ENCODE measurements at regions not wholly inside any gene's neighbourhood (a gene's known extent, or its start where the extent isn't known, plus 50 kb on each side); places are given as distances from the start of the nearest gene placed in this dataset.
"Not testable (repeated sequence)": the region's sequence is repeated elsewhere in the genome, so short reads cannot be mapped to it uniquely, and the experiment has no call there.

GRCh38 chr9:135282808-135283207 is 195.3 kb downstream of the OLFM1 start:
- DNase-seq (ENCODE audit: low read depth), result no peak
- no peak overlapping the region for H3K4me3 ChIP-seq (ENCODE audit: low read depth, low read length)
- TF ChIP-seq, protein P1, sequence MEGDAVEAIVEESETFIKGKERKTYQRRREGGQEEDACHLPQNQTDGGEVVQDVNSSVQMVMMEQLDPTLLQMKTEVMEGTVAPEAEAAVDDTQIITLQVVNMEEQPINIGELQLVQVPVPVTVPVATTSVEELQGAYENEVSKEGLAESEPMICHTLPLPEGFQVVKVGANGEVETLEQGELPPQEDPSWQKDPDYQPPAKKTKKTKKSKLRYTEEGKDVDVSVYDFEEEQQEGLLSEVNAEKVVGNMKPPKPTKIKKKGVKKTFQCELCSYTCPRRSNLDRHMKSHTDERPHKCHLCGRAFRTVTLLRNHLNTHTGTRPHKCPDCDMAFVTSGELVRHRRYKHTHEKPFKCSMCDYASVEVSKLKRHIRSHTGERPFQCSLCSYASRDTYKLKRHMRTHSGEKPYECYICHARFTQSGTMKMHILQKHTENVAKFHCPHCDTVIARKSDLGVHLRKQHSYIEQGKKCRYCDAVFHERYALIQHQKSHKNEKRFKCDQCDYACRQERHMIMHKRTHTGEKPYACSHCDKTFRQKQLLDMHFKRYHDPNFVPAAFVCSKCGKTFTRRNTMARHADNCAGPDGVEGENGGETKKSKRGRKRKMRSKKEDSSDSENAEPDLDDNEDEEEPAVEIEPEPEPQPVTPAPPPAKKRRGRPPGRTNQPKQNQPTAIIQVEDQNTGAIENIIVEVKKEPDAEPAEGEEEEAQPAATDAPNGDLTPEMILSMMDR (IDR thresholded peaks at IDR 0.05; ENCODE audit: insufficient read depth, low read depth, low read length), result no peak

DNA sequence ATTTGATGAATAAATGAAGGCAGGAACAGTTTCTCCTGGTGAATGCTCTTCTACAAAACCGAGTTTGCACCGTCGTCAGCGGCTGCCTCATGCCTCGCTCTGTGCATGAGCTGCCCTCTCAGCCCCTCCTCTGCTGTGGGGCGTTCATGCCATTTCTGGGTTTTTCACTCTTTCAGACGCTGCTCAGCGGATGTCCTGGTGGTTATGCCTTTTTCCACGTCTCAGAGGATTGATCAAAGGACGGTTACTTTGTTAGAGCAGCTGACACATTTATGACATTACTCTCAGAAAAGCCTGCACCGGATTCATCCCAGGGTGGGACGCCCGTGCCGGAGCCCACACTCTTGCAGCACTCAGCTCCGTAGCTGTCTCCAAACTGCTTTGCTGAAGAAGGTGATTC is 195.9 kb upstream of the PPP1R26 start:
- TF ChIP-seq, protein P1 (IDR thresholded peaks at IDR 0.05; ENCODE audit: insufficient read depth, low read depth, low read length), result no peak
- H3K4me3 ChIP-seq (ENCODE audit: low read depth, low read length), result no peak overlapping the region
- DNase-seq (ENCODE audit: low read depth), result no peak

DNA sequence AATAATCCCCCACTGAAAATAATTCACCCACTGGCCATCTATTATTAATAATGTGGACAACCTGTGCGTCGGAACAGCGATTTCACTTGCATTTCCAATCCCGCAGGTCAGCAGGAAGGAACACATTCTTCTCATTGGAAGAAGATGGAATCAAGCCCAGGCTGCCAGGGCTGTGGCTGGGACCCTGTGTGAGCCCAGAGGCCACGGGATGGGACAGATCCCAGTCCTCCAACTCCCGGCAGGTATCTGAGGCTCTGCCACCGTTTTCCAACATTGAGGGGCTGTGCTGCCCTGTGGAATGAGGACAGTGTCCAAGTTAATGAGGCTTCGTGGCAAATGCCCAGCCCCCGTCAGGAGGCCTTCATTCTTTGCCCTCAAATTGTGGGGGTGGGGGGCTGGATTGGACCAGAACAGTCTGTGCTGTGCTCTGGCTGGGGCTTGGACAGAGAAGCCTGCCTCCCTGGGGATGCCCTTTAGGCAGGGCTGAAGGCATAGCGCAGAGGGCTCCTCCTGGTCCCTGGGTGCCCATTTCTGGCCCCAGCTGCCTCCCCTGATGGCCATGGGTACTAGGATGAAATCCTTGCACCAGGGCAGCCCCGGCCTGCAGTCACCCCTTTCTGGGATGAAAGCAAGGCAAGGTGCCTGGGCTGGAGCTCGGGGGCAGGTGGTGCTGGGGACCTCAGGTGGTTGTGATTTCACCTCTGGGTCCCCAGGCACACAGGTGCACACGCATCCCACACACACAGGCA is 195.0 kb upstream of the PPP1R26 start:
- TF ChIP-seq, protein P1 (IDR thresholded peaks at IDR 0.05; ENCODE audit: insufficient read depth, low read depth, low read length), result no peak
- no peak for DNase-seq (ENCODE audit: low read depth)
- H3K4me3 ChIP-seq (ENCODE audit: low read depth, low read length), result no peak overlapping the region

DNA sequence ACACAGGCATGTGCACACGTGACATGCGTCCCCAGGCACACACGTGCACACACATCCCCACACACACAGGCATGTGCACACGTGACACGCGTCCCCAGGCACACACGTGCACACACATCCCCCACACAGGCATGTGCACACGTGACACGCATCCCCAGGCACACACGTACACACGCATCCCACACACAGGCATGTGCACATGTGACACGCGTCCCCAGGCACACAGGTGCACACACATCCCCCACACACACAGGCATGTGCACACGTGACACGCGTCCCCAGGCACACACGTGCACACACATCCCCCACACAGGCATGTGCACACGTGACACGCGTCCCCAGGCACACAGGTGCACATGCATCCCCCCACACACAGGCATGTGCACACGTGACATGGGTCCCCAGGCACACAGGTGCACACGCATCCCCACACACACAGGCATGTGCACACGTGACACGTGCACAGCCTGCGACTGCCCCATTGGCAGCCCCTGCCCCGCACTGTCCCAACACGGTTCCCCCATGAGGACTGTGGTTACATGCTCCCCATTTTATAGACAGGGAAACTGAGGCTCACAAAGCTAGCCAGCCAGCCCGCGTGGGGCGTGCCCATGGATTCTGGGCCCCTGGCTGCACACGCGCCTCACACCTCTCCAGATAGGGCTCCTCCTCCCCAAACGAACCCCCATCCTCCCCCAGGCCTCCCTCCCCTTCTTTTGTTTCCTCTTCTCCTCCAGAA is 193.2 kb upstream of the PPP1R26 start:
- DNase-seq (ENCODE audit: low read depth); H3K4me3 ChIP-seq (ENCODE audit: low read depth, low read length): not testable (repeated sequence)

DNA sequence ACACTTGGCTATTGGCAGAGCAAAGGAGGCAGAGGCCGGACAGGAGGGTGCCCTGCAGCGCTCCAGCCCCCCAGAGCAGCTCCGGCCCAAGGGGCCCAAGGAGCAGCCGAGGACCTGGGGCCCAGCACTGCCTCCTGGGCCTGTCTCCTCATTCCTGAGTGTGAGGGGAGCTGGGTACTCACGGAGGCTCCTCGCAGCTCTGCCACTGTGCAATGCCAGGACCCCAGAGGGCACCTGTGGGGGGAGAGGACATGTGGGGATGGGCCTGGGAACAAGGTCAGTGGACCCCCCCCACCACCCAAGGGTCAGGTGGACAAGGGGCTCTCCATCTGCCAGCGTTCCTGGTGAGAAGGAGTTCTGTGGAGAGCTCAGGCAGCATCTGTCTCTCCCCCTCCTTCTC is 192.6 kb upstream of the PPP1R26 start:
- no peak for DNase-seq (ENCODE audit: low read depth)
- H3K4me3 ChIP-seq (ENCODE audit: low read depth, low read length), result no peak overlapping the region
- TF ChIP-seq, protein P1 (IDR thresholded peaks at IDR 0.05; ENCODE audit: insufficient read depth, low read depth, low read length), result no peak

- no peak for DNase-seq (ENCODE audit: low read depth)
- H3K4me3 ChIP-seq (ENCODE audit: low read depth, low read length), result no peak overlapping the region
- TF ChIP-seq, protein P1 (IDR thresholded peaks at IDR 0.05; ENCODE audit: insufficient read depth, low read depth, low read length), result no peak
These were observed 192.0 kb upstream of the PPP1R26 start for GRCh38 chr9:135287627-135288026.

DNA sequence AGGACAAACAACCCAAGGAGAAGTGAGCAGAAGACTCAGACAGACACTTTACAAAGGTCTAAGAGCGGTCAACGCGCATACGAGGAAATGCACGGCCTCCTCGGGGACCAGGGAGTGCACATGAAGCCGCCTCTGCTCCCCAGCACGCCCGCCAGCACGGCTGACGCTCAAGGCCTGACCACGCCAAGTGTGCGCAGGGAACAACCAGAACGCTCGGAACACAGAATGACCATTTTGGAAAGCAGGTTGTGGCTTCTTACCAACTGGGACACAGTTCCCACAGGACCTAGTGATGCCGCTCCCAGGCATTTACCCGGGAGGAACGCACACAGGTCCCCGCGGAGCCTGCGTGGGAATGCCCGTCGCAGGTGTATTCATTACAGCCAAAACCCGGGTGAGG is 191.5 kb upstream of the PPP1R26 start:
- TF ChIP-seq, protein P1 (IDR thresholded peaks at IDR 0.05; ENCODE audit: insufficient read depth, low read depth, low read length), result no peak
- no peak for DNase-seq (ENCODE audit: low read depth)
- H3K4me3 ChIP-seq (ENCODE audit: low read depth, low read length), result no peak overlapping the region
